ENCODE measurements at regions not wholly inside any gene's neighbourhood (a gene's known extent, or its start where the extent isn't known, plus 50 kb on each side); places are given as distances from the start of the nearest gene placed in this dataset.

DNA sequence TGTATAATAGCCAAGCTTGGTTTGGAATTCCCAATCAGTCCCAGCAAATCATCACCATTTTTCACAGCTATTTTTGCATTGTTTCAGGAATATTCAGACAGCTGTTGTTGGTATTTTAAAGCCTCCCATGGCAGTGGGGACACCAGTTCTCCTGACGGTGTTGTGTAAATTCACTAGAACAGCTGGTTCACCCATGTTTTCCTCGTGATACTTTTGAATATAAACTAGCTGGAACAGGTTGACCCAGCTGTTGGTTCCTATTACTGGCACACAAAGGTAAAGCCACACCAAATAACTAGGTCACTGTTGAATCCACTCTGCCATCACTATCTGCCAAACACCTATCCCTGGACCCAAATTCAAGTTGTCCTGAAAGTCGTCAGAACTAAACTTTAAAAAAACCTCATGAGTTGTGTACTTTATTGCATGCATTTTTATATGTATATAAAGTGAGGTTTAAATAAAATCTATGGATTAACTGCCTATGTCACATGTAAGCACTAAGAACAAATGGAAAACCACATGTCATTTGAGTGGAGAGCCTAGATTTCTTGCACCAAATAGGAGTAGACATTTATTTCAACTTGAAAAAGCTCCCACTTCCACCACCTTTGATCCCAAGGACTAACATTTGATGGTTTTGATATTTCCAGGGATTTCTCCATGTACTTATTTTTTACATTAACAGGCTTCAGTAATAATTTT lies 121.9 kb upstream of the PIK3R1 start:
- no peak for TF ChIP-seq ZNF785 (tag by site-specific recombination; IDR thresholded peaks at IDR 0.05)
- TF ChIP-seq, protein P1, sequence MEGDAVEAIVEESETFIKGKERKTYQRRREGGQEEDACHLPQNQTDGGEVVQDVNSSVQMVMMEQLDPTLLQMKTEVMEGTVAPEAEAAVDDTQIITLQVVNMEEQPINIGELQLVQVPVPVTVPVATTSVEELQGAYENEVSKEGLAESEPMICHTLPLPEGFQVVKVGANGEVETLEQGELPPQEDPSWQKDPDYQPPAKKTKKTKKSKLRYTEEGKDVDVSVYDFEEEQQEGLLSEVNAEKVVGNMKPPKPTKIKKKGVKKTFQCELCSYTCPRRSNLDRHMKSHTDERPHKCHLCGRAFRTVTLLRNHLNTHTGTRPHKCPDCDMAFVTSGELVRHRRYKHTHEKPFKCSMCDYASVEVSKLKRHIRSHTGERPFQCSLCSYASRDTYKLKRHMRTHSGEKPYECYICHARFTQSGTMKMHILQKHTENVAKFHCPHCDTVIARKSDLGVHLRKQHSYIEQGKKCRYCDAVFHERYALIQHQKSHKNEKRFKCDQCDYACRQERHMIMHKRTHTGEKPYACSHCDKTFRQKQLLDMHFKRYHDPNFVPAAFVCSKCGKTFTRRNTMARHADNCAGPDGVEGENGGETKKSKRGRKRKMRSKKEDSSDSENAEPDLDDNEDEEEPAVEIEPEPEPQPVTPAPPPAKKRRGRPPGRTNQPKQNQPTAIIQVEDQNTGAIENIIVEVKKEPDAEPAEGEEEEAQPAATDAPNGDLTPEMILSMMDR (tag by site-specific recombination; IDR thresholded peaks at IDR 0.05), result no peak
- no peak for TF ChIP-seq ZNF2 (tag by site-specific recombination; IDR thresholded peaks at IDR 0.05)
- TF ChIP-seq FEZF1 (tag by site-specific recombination; IDR thresholded peaks at IDR 0.05), result no peak
- TF ChIP-seq ZNF175 (tag by site-specific recombination; IDR thresholded peaks at IDR 0.05), result no peak
- TF ChIP-seq ZNF121 (tag by site-specific recombination; IDR thresholded peaks at IDR 0.05), result no peak
- TF ChIP-seq ZNF335 (tag by site-specific recombination; conservative IDR thresholded peaks at IDR 0.05), result no peak
- no peak for TF ChIP-seq PRDM1 (tag by site-specific recombination; IDR thresholded peaks at IDR 0.05)
- no peak for TF ChIP-seq ZNF621 (tag by site-specific recombination; IDR thresholded peaks at IDR 0.05)
- no peak for TF ChIP-seq ZNF23 (tag by site-specific recombination; IDR thresholded peaks at IDR 0.05; ENCODE audit: borderline replicate concordance)
- no peak for TF ChIP-seq ZNF830 (tag by site-specific recombination; IDR thresholded peaks at IDR 0.05; ENCODE audit: low read depth)

All from HEK293 (cell line).